GM23248 (cell line): ENCODE measurements at regions not wholly inside any gene's neighbourhood (a gene's known extent, or its start where the extent isn't known, plus 50 kb on each side); places are given as distances from the start of the nearest gene placed in this dataset.

Source experiments
- DNase-seq: peaks from one replicate; pipeline ENCODE4 v3.0.0-alpha.2; 2015
- H2AFZ ChIP-seq: fragments of 200-600 bp; sonication (generic); 2 replicates; pipeline ENCODE4 v1.6.1; 2016; ENCODE audit warnings: antibody characterized with exemption
- H3F3A ChIP-seq: fragments of 200-600 bp; sonication (generic); 2 replicates; pipeline ENCODE4 v1.6.1; 2016; ENCODE audit warnings: mild to moderate bottlenecking, antibody characterized with exemption, mixed run types; ENCODE audit not compliant: insufficient read depth
- H3K27ac ChIP-seq: fragments of 200-600 bp; sonication (generic); 2 replicates; pipeline ENCODE4 v1.5.1; 2016; ENCODE audit warnings: mild to moderate bottlenecking
- H3K27me3 ChIP-seq: fragments of 200-600 bp; sonication (generic); replicated peaks from 2 replicates; pipeline ENCODE4 v1.6.1; 2016; ENCODE audit warnings: mild to moderate bottlenecking; ENCODE audit not compliant: insufficient read depth
- H3K36me3 ChIP-seq: fragments of 200-600 bp; sonication (generic); 2 replicates; pipeline ENCODE4 v1.6.1; 2016; ENCODE audit warnings: low read depth, mild to moderate bottlenecking
- H3K4me1 ChIP-seq: fragments of 200-600 bp; sonication (generic); 2 replicates; pipeline ENCODE4 v1.6.1; 2016; ENCODE audit warnings: mild to moderate bottlenecking; ENCODE audit not compliant: insufficient read depth
- H3K4me2 ChIP-seq: fragments of 200-600 bp; sonication (generic); one replicate; pipeline ENCODE4 v1.6.1; 2016; ENCODE audit warnings: mild to moderate bottlenecking; ENCODE audit not compliant: unreplicated experiment
- H3K4me3 ChIP-seq: fragments of 200-600 bp; sonication (generic); 2 replicates; pipeline ENCODE4 v1.5.1; 2016; ENCODE audit warnings: mild to moderate bottlenecking
- H3K79me2 ChIP-seq: fragments of 200-600 bp; sonication (generic); 2 replicates; pipeline ENCODE4 v1.6.1; 2016; ENCODE audit warnings: mild to moderate bottlenecking; ENCODE audit not compliant: insufficient read depth
- H3K9ac ChIP-seq: fragments of 200-600 bp; sonication (generic); 2 replicates; pipeline ENCODE4 v1.6.1; 2016; ENCODE audit warnings: mild to moderate bottlenecking
- H3K9me2 ChIP-seq: fragments of 200-600 bp; sonication (generic); 2 replicates; pipeline ENCODE4 v1.6.1; 2016; ENCODE audit warnings: mixed run types, mild to moderate bottlenecking, moderate library complexity; ENCODE audit not compliant: insufficient read depth
- H3K9me3 ChIP-seq: fragments of 200-600 bp; sonication (generic); one replicate; pipeline ENCODE4 v1.6.1; 2017; ENCODE audit warnings: low read depth
- H4K20me1 ChIP-seq: fragments of 200-600 bp; sonication (generic); 2 replicates; pipeline ENCODE4 v1.6.0; 2016; ENCODE audit not compliant: insufficient read depth
- EZH2 ChIP-seq: fragments of 200-600 bp; sonication (generic); IDR thresholded peaks from 2 replicates; pipeline ENCODE4 v1.6.1; 2018; ENCODE audit warnings: antibody characterized with exemption, mild to moderate bottlenecking; ENCODE audit not compliant: insufficient read depth, poor library complexity, severe bottlenecking
- EZH2phosphoT487 ChIP-seq: fragments of 200-600 bp; sonication (generic); IDR thresholded peaks from 2 replicates; pipeline ENCODE4 v1.6.1; 2018; ENCODE audit warnings: antibody characterized with exemption, moderate library complexity, mild to moderate bottlenecking, low read depth; ENCODE audit not compliant: insufficient read depth
- WGBS, 2 experiments: methylation state at CpG; one replicate each; pipeline ENCODE4 v1.1.6; 2015 to 2017; ENCODE audit warnings: low lambda C conversion rate in 2 of 2, low coverage in 1 of 2; ENCODE audit errors: missing lambda C conversion rate in 2 of 2; 5-methylcytosine and 5-hydroxymethylcytosine counted together
- in situ Hi-C: fragments of 300-500 bp; cut with MboI; formaldehyde crosslinking; loops from 2 replicates; pipeline ENCODE4 v1.15.0; 2020

DNA sequence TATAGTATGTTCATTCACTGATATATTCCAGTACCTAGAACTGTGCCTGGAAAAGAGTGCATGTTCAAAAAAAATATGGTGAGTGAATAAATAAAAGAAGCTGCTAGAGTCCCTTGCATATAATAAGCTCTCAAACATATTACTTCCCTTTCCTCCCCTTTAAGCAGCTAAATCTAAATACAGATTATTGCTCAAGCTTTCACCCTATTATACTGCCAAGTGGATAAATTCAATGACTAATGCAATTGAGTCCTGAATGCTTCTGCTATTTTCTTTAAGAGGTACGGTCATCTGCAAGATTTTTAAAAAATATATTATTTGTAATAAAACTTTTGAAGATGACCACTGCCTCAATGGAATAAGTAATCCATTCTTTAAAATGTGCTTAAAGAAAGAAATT is 248.4 kb downstream of the PLK2 start:
- Histone ChIP-seq H4K20me1 (no peaks in the 10 kb centered on the region), H3K9ac (no peak overlapping the region), H3K27me3 (0 out of 2 replicates have a peak, but pooled peaks cover 4% of the 10 kb centered on the region), H3K9me2 (no peaks in the 10 kb centered on the region), H3K4me2 (no peak overlapping the region), H3K9me3 (no peaks in the 10 kb centered on the region), H3K79me2 (no peaks in the 10 kb centered on the region), H3F3A (no peaks in the 10 kb centered on the region), H3K4me1 (no peaks in the 10 kb centered on the region), H2AFZ (no peak overlapping the region), H3K36me3 (no peaks in the 10 kb centered on the region), H3K27ac (no peak overlapping the region), H3K4me3 (no peak overlapping the region)
- TF ChIP-seq EZH2phosphoT487 (no peak), EZH2 (no peak)
- no peak for DNase-seq
- WGBS, 2 experiments: 92 to 96% methylated on average over 1 of the region's 1 CpG
- in situ Hi-C loops: no loop called here

DNA sequence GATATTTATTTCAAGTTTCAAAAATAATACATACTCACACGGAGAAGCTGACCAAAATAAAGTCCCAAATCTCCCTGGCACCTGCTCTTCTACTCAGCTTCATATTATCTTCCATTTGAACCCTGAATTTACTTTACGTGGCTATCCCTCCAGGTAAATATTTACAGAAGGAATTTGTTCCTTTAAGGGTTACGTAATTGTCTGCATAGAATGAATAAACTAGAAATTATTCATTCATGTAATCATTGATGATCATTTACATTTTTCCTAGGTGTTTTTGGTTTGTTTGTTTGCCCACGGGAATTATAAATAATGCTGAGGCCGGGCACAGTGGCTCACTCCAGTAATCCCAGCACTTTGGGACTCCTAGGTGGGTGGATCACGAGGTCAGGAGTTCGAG is 251.2 kb downstream of the PLK2 start:
- H3K4me2 ChIP-seq: no peak overlapping the region
- no peak overlapping the region for H3K27ac ChIP-seq
- H3K36me3 ChIP-seq: no peaks in the 10 kb centered on the region
- H3K9ac ChIP-seq: no peak overlapping the region
- 0 out of 2 replicates have a peak, but pooled peaks cover 4% of the 10 kb centered on the region for H3K27me3 ChIP-seq
- no peak overlapping the region for H3K4me3 ChIP-seq
- no peak for DNase-seq
- H3K79me2 ChIP-seq: no peaks in the 10 kb centered on the region
- no peak overlapping the region for H2AFZ ChIP-seq
- no peaks in the 10 kb centered on the region for H3K9me2 ChIP-seq
- H3K9me3 ChIP-seq: no peaks in the 10 kb centered on the region
- WGBS, 2 experiments: 67 to 75% methylated on average over 7 of the region's 7 CpGs
- no peaks in the 10 kb centered on the region for H3K4me1 ChIP-seq
- in situ Hi-C loops: no loop called here
- H3F3A ChIP-seq: no peaks in the 10 kb centered on the region
- TF ChIP-seq EZH2 (no peak), EZH2phosphoT487 (no peak)
- H4K20me1 ChIP-seq: no peaks in the 10 kb centered on the region

DNA sequence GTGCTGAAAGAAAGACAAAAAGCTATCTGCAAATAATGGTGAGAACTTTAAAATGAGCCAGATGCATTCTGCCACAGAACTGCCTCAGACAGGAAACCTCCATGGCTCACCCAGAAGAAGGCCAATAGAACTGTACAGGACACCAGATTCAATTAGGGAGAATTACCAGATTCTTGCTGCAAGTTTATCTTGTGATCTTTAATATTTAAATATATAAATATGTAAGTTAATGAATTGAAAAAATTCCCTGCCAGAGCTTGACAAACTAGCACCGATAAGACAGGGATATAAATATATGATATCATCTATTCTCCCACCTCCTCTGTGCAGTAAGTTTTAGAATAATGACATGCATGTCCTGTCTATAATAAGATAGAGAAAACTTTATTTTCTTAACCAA is 252.8 kb downstream of the PLK2 start:
- H3K9me2 ChIP-seq: no peaks in the 10 kb centered on the region
- H3K4me1 ChIP-seq: no peaks in the 10 kb centered on the region
- no peaks in the 10 kb centered on the region for H3K9me3 ChIP-seq
- no peaks in the 10 kb centered on the region for H3K27me3 ChIP-seq
- WGBS, 2 experiments: 22 to 31% methylated on average over 1 of the region's 1 CpG
- no peak for DNase-seq
- no peak overlapping the region for H3K4me2 ChIP-seq
- no peaks in the 10 kb centered on the region for H3K36me3 ChIP-seq
- H4K20me1 ChIP-seq: no peaks in the 10 kb centered on the region
- H3K79me2 ChIP-seq: no peaks in the 10 kb centered on the region
- no peak for TF ChIP-seq EZH2phosphoT487
- no peak for TF ChIP-seq EZH2
- no peak overlapping the region for H3K27ac ChIP-seq
- H3K4me3 ChIP-seq: no peak overlapping the region
- H3F3A ChIP-seq: no peaks in the 10 kb centered on the region
- in situ Hi-C loops: no loop called here
- no peak overlapping the region for H3K9ac ChIP-seq
- H2AFZ ChIP-seq: no peak overlapping the region

DNA sequence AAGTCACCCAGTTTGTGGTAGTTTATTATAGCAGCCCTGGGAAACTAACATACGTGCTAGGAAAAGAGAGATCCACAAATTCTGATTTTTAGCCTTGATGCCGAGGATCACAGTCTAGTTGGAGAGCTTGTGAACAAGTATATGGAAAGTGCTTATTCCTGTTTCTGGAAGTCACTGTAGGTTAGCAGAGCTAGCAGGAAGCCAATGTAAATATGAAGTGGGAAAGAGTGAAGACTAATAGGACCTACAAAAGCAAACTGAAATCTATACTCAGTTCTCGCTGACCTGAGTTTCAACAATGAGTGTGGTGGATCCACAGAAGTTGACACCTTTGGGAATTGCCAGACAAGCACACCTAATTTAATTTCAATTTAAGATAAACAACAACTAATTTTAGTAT is 254.9 kb downstream of the PLK2 start:
- no peak overlapping the region for H3K4me2 ChIP-seq
- no peaks in the 10 kb centered on the region for H3F3A ChIP-seq
- DNase-seq: no peak
- no peaks in the 10 kb centered on the region for H3K4me1 ChIP-seq
- no peak for TF ChIP-seq EZH2phosphoT487
- TF ChIP-seq EZH2: no peak
- H3K9me2 ChIP-seq: no peaks in the 10 kb centered on the region
- H3K27me3 ChIP-seq: no peaks in the 10 kb centered on the region
- H3K4me3 ChIP-seq: no peak overlapping the region
- WGBS, 2 experiments: 92 to 95% methylated on average over 3 of the region's 3 CpGs
- H3K9me3 ChIP-seq: no peaks in the 10 kb centered on the region
- H3K36me3 ChIP-seq: no peaks in the 10 kb centered on the region
- in situ Hi-C loops: no loop called here
- H3K79me2 ChIP-seq: no peaks in the 10 kb centered on the region
- no peaks in the 10 kb centered on the region for H4K20me1 ChIP-seq
- H3K9ac ChIP-seq: no peak overlapping the region
- H2AFZ ChIP-seq: no peak overlapping the region
- H3K27ac ChIP-seq: no peak overlapping the region

DNA sequence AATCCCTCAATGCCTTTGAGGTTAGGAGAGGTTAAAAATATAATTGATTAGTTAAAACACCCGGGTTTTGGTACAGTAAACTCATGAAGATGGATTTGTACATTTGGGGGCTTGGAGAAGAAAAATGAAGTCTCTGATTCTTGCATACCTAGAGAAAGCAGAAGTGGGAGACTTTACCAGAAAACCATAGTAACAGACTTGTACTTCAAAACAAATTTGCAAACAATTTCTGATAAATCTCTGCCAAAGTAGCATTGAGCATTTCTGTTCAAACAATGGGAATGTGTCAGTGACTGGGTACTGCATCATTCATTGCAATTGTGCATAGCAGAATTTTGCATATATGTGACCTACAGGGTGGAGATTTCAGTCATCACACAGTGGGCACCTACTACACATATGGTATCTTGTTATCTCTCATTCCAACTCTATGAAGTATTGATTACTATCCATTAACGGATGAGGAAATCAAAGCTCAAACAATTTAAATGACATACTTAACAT is 256.9 kb downstream of the PLK2 start:
- Histone ChIP-seq H3K4me2 (no peak overlapping the region), H2AFZ (no peak overlapping the region), H3K9ac (no peak overlapping the region), H3K27me3 (no peaks in the 10 kb centered on the region), H3K4me3 (no peak overlapping the region), H3F3A (no peaks in the 10 kb centered on the region), H3K36me3 (no peaks in the 10 kb centered on the region), H3K4me1 (no peaks in the 10 kb centered on the region), H3K9me3 (no peaks in the 10 kb centered on the region), H3K79me2 (no peaks in the 10 kb centered on the region), H3K9me2 (no peaks in the 10 kb centered on the region), H4K20me1 (no peaks in the 10 kb centered on the region), H3K27ac (no peak overlapping the region)
- 81 to 92% methylated on average over 2 of the region's 2 CpGs for WGBS, 2 experiments
- no peak for TF ChIP-seq EZH2
- TF ChIP-seq EZH2phosphoT487: no peak
- in situ Hi-C loops: no loop called here
- DNase-seq: no peak
